ENCODE measurements at regions not wholly inside any gene's neighbourhood (a gene's known extent, or its start where the extent isn't known, plus 50 kb on each side); places are given as distances from the start of the nearest gene placed in this dataset.

GRCh38 chr13:59609421-59609820 lies 554.3 kb downstream of the DIAPH3 start:
- TF ChIP-seq, protein P1, sequence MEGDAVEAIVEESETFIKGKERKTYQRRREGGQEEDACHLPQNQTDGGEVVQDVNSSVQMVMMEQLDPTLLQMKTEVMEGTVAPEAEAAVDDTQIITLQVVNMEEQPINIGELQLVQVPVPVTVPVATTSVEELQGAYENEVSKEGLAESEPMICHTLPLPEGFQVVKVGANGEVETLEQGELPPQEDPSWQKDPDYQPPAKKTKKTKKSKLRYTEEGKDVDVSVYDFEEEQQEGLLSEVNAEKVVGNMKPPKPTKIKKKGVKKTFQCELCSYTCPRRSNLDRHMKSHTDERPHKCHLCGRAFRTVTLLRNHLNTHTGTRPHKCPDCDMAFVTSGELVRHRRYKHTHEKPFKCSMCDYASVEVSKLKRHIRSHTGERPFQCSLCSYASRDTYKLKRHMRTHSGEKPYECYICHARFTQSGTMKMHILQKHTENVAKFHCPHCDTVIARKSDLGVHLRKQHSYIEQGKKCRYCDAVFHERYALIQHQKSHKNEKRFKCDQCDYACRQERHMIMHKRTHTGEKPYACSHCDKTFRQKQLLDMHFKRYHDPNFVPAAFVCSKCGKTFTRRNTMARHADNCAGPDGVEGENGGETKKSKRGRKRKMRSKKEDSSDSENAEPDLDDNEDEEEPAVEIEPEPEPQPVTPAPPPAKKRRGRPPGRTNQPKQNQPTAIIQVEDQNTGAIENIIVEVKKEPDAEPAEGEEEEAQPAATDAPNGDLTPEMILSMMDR (conservative IDR thresholded peaks at IDR 0.05; ENCODE audit: low read depth, low read length), result no peak
- DNase-seq (ENCODE audit: low read depth), result no peak
- H3K4me3 ChIP-seq (ENCODE audit: low read length), result no peak overlapping the region
